ENCODE measurements at regions not wholly inside any gene's neighbourhood (a gene's known extent, or its start where the extent isn't known, plus 50 kb on each side); places are given as distances from the start of the nearest gene placed in this dataset.

- TF ChIP-seq EP300 (IDR thresholded peaks at IDR 0.05; ENCODE audit: borderline replicate concordance), result no peak
- no peak for TF ChIP-seq YY1 (IDR thresholded peaks at IDR 0.05; ENCODE audit: low read depth)
- no peak for TF ChIP-seq REST (IDR thresholded peaks at IDR 0.05; ENCODE audit: low read depth)
- no peak for TF ChIP-seq EGR1 (IDR thresholded peaks at IDR 0.05)
- no peak for TF ChIP-seq RAD21 (IDR thresholded peaks at IDR 0.05; ENCODE audit: low read depth)
- TF ChIP-seq CEBPB (IDR thresholded peaks at IDR 0.05), result no peak
- TF ChIP-seq FOXM1 (IDR thresholded peaks at IDR 0.05; ENCODE audit: borderline replicate concordance, low read depth), result no peak
- no peak for TF ChIP-seq ZBTB7A (IDR thresholded peaks at IDR 0.05; ENCODE audit: low read depth)
- no peak for TF ChIP-seq TCF12 (IDR thresholded peaks at IDR 0.05; ENCODE audit: low read depth)
- TF ChIP-seq CREB1 (IDR thresholded peaks at IDR 0.05; ENCODE audit: low read depth), result no peak
These were observed 113.0 kb upstream of the VAV3 start for GRCh38 chr1:108077991-108078390.

Data from Ishikawa (cell line).